Osteoblast (primary cell): ENCODE measurements at regions not wholly inside any gene's neighbourhood (a gene's known extent, or its start where the extent isn't known, plus 50 kb on each side); places are given as distances from the start of the nearest gene placed in this dataset.

Source experiments
- DNase-seq: peaks from one replicate; pipeline ENCODE4 v3.0.0; 2011; ENCODE audit warnings: low spot score, mixed read lengths; ENCODE audit not compliant: insufficient read length; ENCODE audit errors: missing footprints
- H2AFZ ChIP-seq: 2 replicates; pipeline ENCODE4 v1.6.0; 2011; ENCODE audit warnings: mild to moderate bottlenecking, low read length
- H3K27ac ChIP-seq: 2 replicates; pipeline ENCODE4 v1.5.1; 2011; ENCODE audit warnings: mild to moderate bottlenecking, low read depth, low read length, moderate library complexity
- H3K27me3 ChIP-seq: 2 replicates; pipeline ENCODE4 v1.6.0; 2012; ENCODE audit warnings: mild to moderate bottlenecking, control low read depth, inconsistent platforms, low read length, moderate library complexity; ENCODE audit not compliant: insufficient read depth
- H3K36me3 ChIP-seq: 2 replicates; pipeline ENCODE4 v1.5.1; 2011; ENCODE audit warnings: mild to moderate bottlenecking, low read length, control low read depth, moderate library complexity; ENCODE audit not compliant: insufficient read depth
- H3K4me1 ChIP-seq: 2 replicates; pipeline ENCODE4 v1.5.1; 2011; ENCODE audit warnings: mild to moderate bottlenecking, low read length, control low read depth, moderate library complexity; ENCODE audit not compliant: insufficient read depth
- H3K4me2 ChIP-seq: 2 replicates; pipeline ENCODE4 v1.6.0; 2011; ENCODE audit warnings: mild to moderate bottlenecking, low read length; ENCODE audit not compliant: insufficient read depth
- H3K4me3 ChIP-seq: fragments of 200-600 bp; sonication (generic); 3 replicates; pipeline ENCODE4 v1.5.1; 2012; ENCODE audit warnings: mild to moderate bottlenecking, low read length, inconsistent platforms; ENCODE audit not compliant: insufficient read depth
- H3K79me2 ChIP-seq: 2 replicates; pipeline ENCODE4 v1.6.0; 2012; ENCODE audit warnings: mild to moderate bottlenecking, low read length, control low read depth, inconsistent platforms; ENCODE audit not compliant: insufficient read depth
- H3K9me3 ChIP-seq: 2 replicates; pipeline ENCODE4 v1.5.1; 2011; ENCODE audit warnings: low read depth, low read length, control low read depth
- H4K20me1 ChIP-seq: 2 replicates; pipeline ENCODE4 v1.6.0; 2012; ENCODE audit warnings: mild to moderate bottlenecking, low read length, control low read depth; ENCODE audit not compliant: insufficient read depth
- CTCF ChIP-seq: IDR thresholded peaks from 2 replicates; pipeline ENCODE4 v1.5.1; 2011; ENCODE audit warnings: mild to moderate bottlenecking, low read depth, low read length, moderate library complexity; ENCODE audit errors: extremely low read depth

- H3K79me2 ChIP-seq: no peaks in the 10 kb centered on the region
- H2AFZ ChIP-seq: no peak overlapping the region
- H3K9me3 ChIP-seq: peaks cover 6% of the 10 kb centered on the region
- H3K4me1 ChIP-seq: no peaks in the 10 kb centered on the region
- DNase-seq: no peak
- H3K27me3 ChIP-seq: no peaks in the 10 kb centered on the region
- H3K4me3 ChIP-seq: no peak overlapping the region
- no peaks in the 10 kb centered on the region for H4K20me1 ChIP-seq
- H3K4me2 ChIP-seq: no peak overlapping the region
- no peak overlapping the region for H3K27ac ChIP-seq
- no peaks in the 10 kb centered on the region for H3K36me3 ChIP-seq
- no peak for TF ChIP-seq CTCF
Observed at GRCh38 chr2:80930777-80931176, 626.2 kb upstream of the LRRTM1 start.

- H3K9me3 ChIP-seq: peaks cover 7% of the 10 kb centered on the region
- H3K79me2 ChIP-seq: no peaks in the 10 kb centered on the region
- H3K4me3 ChIP-seq: no peak overlapping the region
- H3K4me2 ChIP-seq: no peak overlapping the region
- no peaks in the 10 kb centered on the region for H4K20me1 ChIP-seq
- no peaks in the 10 kb centered on the region for H3K4me1 ChIP-seq
- TF ChIP-seq CTCF: no peak
- no peak for DNase-seq
- H3K27me3 ChIP-seq: no peaks in the 10 kb centered on the region
- H2AFZ ChIP-seq: no peak overlapping the region
- no peaks in the 10 kb centered on the region for H3K36me3 ChIP-seq
- no peak overlapping the region for H3K27ac ChIP-seq
Observed at GRCh38 chr2:80926168-80926567, 621.6 kb upstream of the LRRTM1 start.

DNA sequence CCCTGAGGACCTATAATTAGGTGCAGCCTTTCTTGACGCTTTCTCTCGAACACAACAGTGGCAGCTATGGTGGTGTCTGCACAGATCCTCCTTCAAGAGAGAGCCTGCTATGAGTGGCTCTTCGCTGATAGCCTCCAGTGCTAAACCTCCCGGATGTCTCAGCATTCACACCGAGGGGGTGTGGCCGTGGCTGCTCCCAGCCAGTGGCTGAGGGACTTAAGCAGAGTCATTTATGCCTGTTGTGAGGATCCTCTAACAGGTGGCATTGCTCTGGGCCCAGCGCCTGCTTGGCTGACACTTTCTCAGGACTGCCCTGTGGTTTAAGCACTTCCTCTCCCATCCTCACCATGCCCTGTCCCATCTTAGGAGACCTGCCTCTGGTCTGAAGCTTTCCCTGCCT lies 592.0 kb upstream of the LRRTM1 start:
- peaks cover 2% of the 10 kb centered on the region for H3K9me3 ChIP-seq
- no peaks in the 10 kb centered on the region for H3K79me2 ChIP-seq
- no peaks in the 10 kb centered on the region for H3K27me3 ChIP-seq
- H3K27ac ChIP-seq: no peak overlapping the region
- H4K20me1 ChIP-seq: no peaks in the 10 kb centered on the region
- TF ChIP-seq CTCF: no peak
- no peak for DNase-seq
- H3K4me2 ChIP-seq: no peak overlapping the region
- H3K4me1 ChIP-seq: no peaks in the 10 kb centered on the region
- no peak overlapping the region for H2AFZ ChIP-seq
- H3K4me3 ChIP-seq: no peak overlapping the region
- H3K36me3 ChIP-seq: no peaks in the 10 kb centered on the region

DNA sequence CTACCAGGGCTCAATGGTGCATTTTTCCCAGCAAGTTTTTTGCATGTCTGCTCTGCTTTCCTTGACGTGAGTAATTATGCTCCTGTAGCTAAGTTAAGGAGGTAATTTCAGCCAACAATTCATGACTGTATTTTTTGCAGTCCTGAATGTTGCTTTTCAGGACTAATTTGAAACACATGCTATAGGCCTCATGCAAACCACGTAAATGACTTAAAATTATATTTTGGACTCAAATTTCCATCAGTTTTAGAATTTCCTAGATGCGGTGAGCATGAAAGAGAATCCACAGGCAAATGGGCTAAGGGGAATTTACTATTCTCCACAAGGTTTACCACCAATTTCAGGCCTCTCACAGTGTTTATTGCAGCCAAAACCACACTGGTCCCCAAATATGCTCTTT lies 589.9 kb upstream of the LRRTM1 start:
- H3K79me2 ChIP-seq: no peaks in the 10 kb centered on the region
- H3K9me3 ChIP-seq: peaks cover 2% of the 10 kb centered on the region
- H3K27me3 ChIP-seq: no peaks in the 10 kb centered on the region
- H3K36me3 ChIP-seq: no peaks in the 10 kb centered on the region
- TF ChIP-seq CTCF: no peak
- H3K4me2 ChIP-seq: no peak overlapping the region
- H3K4me3 ChIP-seq: no peak overlapping the region
- H3K4me1 ChIP-seq: no peaks in the 10 kb centered on the region
- no peaks in the 10 kb centered on the region for H4K20me1 ChIP-seq
- H3K27ac ChIP-seq: no peak overlapping the region
- DNase-seq: no peak
- no peak overlapping the region for H2AFZ ChIP-seq
